H9 (cell line): ENCODE measurements at regions not wholly inside any gene's neighbourhood (a gene's known extent, or its start where the extent isn't known, plus 50 kb on each side); places are given as distances from the start of the nearest gene placed in this dataset.

Experiments
- DNase-seq: peaks from one replicate; pipeline ENCODE4 v3.0.0-alpha.2; 2017
- H2AFZ ChIP-seq: one replicate; pipeline ENCODE4 v1.6.1; 2013; ENCODE audit warnings: mild to moderate bottlenecking, low read length, control low read depth, moderate library complexity
- H2AK5ac ChIP-seq: 2 replicates; pipeline ENCODE4 v1.6.1; 2013; ENCODE audit warnings: low read length, control low read depth, mixed read lengths; ENCODE audit not compliant: insufficient read length
- H2BK120ac ChIP-seq: one replicate; pipeline ENCODE4 v1.6.1; 2013; ENCODE audit warnings: low read depth, mild to moderate bottlenecking, low read length, control low read depth, inconsistent platforms; ENCODE audit not compliant: poor library complexity, severe bottlenecking
- H2BK12ac ChIP-seq: 2 replicates; pipeline ENCODE4 v1.6.1; 2013; ENCODE audit warnings: low read length, control low read depth, mixed read lengths, low read depth; ENCODE audit not compliant: insufficient read length
- H2BK15ac ChIP-seq: 2 replicates; pipeline ENCODE4 v1.6.1; 2013; ENCODE audit warnings: low read depth, low read length, control low read depth
- H2BK20ac ChIP-seq: one replicate; pipeline ENCODE4 v1.6.1; 2013; ENCODE audit warnings: low read depth, mild to moderate bottlenecking, low read length, control low read depth, inconsistent platforms; ENCODE audit not compliant: poor library complexity, severe bottlenecking
- H2BK5ac ChIP-seq: 2 replicates; pipeline ENCODE4 v1.6.1; 2013; ENCODE audit warnings: low read length, control low read depth, mixed read lengths; ENCODE audit not compliant: insufficient read length
- H3K14ac ChIP-seq: 2 replicates; pipeline ENCODE4 v1.6.1; 2013; ENCODE audit warnings: low read length, control low read depth; ENCODE audit not compliant: insufficient read depth
- H3K18ac ChIP-seq: 2 replicates; pipeline ENCODE4 v1.6.1; 2013; ENCODE audit warnings: low read depth, mild to moderate bottlenecking, mixed read lengths, low read length, control low read depth; ENCODE audit not compliant: insufficient read length
- H3K23ac ChIP-seq: 2 replicates; pipeline ENCODE4 v1.6.1; 2013; ENCODE audit warnings: low read length, control low read depth, mixed read lengths, low read depth; ENCODE audit not compliant: insufficient read length
- H3K23me2 ChIP-seq: 2 replicates; pipeline ENCODE4 v1.6.1; 2013; ENCODE audit warnings: low read depth, mild to moderate bottlenecking, mixed read lengths, low read length, control low read depth; ENCODE audit not compliant: insufficient read length, poor library complexity, severe bottlenecking
- H3K27ac ChIP-seq: 2 replicates; pipeline ENCODE4 v1.5.1; 2013; ENCODE audit warnings: low read length, control low read depth, mixed read lengths, low read depth; ENCODE audit not compliant: insufficient read length
- H3K27me3 ChIP-seq: 2 replicates; pipeline ENCODE4 v1.6.1; 2013; ENCODE audit warnings: low read length, control low read depth, inconsistent platforms; ENCODE audit not compliant: insufficient read depth
- H3K4ac ChIP-seq: 2 replicates; pipeline ENCODE4 v1.6.1; 2013; ENCODE audit warnings: low read depth, mild to moderate bottlenecking, control low read depth, inconsistent platforms, low read length, moderate library complexity
- H3K4me1 ChIP-seq: 2 replicates; pipeline ENCODE4 v1.6.1; 2013; ENCODE audit warnings: low read length, control low read depth, inconsistent platforms; ENCODE audit not compliant: insufficient read depth
- H3K4me2 ChIP-seq: 2 replicates; pipeline ENCODE4 v1.6.1; 2013; ENCODE audit warnings: low read length, control low read depth, mixed read lengths; ENCODE audit not compliant: insufficient read length, insufficient read depth
- H3K56ac ChIP-seq: 2 replicates; pipeline ENCODE4 v1.6.1; 2013; ENCODE audit warnings: low read depth, mild to moderate bottlenecking, mixed read lengths, low read length, control low read depth; ENCODE audit not compliant: insufficient read length
- H3K79me1 ChIP-seq: 2 replicates; pipeline ENCODE4 v1.6.1; 2013; ENCODE audit warnings: low read depth, mild to moderate bottlenecking, moderate library complexity, low read length, control low read depth, inconsistent platforms; ENCODE audit not compliant: insufficient read depth, poor library complexity, severe bottlenecking
- H3K79me2 ChIP-seq: 2 replicates; pipeline ENCODE4 v1.6.1; 2013; ENCODE audit warnings: low read length, control low read depth, inconsistent platforms; ENCODE audit not compliant: insufficient read depth
- H3K9ac ChIP-seq: 2 replicates; pipeline ENCODE4 v1.6.1; 2013; ENCODE audit warnings: low read length, control low read depth, mixed read lengths; ENCODE audit not compliant: insufficient read length; ENCODE audit errors: extremely low read depth
- H3K9me3 ChIP-seq: one replicate; pipeline ENCODE4 v1.6.1; 2013; ENCODE audit warnings: low read depth, low read length, inconsistent platforms; ENCODE audit not compliant: control insufficient read depth
- H3T11ph ChIP-seq: one replicate; pipeline ENCODE4 v1.6.1; 2013; ENCODE audit warnings: mild to moderate bottlenecking, low read length, control low read depth, inconsistent platforms
- H4K20me1 ChIP-seq: one replicate; pipeline ENCODE4 v1.6.1; 2013; ENCODE audit not compliant: control insufficient read depth, insufficient read length, insufficient read depth
- H4K5ac ChIP-seq: 2 replicates; pipeline ENCODE4 v1.6.1; 2013; ENCODE audit warnings: low read depth, mild to moderate bottlenecking, mixed read lengths, low read length, control low read depth; ENCODE audit not compliant: insufficient read length
- H4K8ac ChIP-seq: replicated peaks from 2 replicates; pipeline ENCODE4 v1.6.1; 2013; ENCODE audit warnings: low read length, control low read depth, mixed read lengths, low read depth; ENCODE audit not compliant: insufficient read length
- H4K91ac ChIP-seq: 2 replicates; pipeline ENCODE4 v1.6.1; 2013; ENCODE audit warnings: low read depth, mild to moderate bottlenecking, moderate library complexity, mixed read lengths, low read length, control low read depth; ENCODE audit not compliant: insufficient read length
- H3K27ac Mint-ChIP-seq, 3 experiments: 2 replicates in 2 of 3; 3 replicates in 1 of 3; pipeline ENCODE4 v1.8.0; 2020 to 2021; ENCODE audit warnings: mixed read lengths in 3 of 3, mild to moderate bottlenecking in 1 of 3, moderate library complexity in 1 of 3
- H3K27me3 Mint-ChIP-seq: 2 replicates; pipeline ENCODE4 v1.8.0; 2021; ENCODE audit warnings: low read depth, mild to moderate bottlenecking, moderate library complexity, mixed read lengths
- H3K36me3 Mint-ChIP-seq, 3 experiments: 2 replicates in 2 of 3; 3 replicates in 1 of 3; pipeline ENCODE4 v1.8.0; 2020 to 2021; ENCODE audit warnings: low read depth in 3 of 3, mixed read lengths in 3 of 3; ENCODE audit not compliant: insufficient read depth in 1 of 3
- H3K4me1 Mint-ChIP-seq, 2 experiments: 2 replicates each; pipeline ENCODE4 v1.8.0; 2020; ENCODE audit warnings: mixed read lengths in 2 of 2
- H3K4me3 Mint-ChIP-seq, 2 experiments: 2 replicates in 1 of 2; 3 replicates in 1 of 2; pipeline ENCODE4 v1.8.0; 2020 to 2021; ENCODE audit warnings: mild to moderate bottlenecking in 2 of 2, mixed read lengths in 2 of 2, moderate library complexity in 1 of 2
- H3K9me3 Mint-ChIP-seq, 2 experiments: 2 replicates in 1 of 2; 3 replicates in 1 of 2; pipeline ENCODE4 v1.8.0; 2020; ENCODE audit warnings: mild to moderate bottlenecking in 2 of 2, mixed read lengths in 2 of 2, moderate library complexity in 1 of 2
- CTCF ChIP-seq: fragments of 200-600 bp; sonication (generic); conservative IDR thresholded peaks from 3 replicates; pipeline ENCODE4 v1.8.0; 2021; ENCODE audit warnings: antibody characterized with exemption, mild to moderate bottlenecking
- WGBS: extraction: QIAGEN DNeasy Blood & Tissue Kit; methylation state at CpG from one replicate; pipeline ENCODE4 v1.1.7; 2013; ENCODE audit warnings: missing lambda C conversion rate, low lambda C conversion rate, mixed read lengths; ENCODE audit not compliant: insufficient read length; ENCODE audit errors: extremely low coverage; 5-methylcytosine and 5-hydroxymethylcytosine counted together

- Histone ChIP-seq H3K27ac (no peak overlapping the region), H3K4me1 (no peaks in the 10 kb centered on the region), H3K4ac (no peak overlapping the region), H2AFZ (no peak overlapping the region), H2BK5ac (no peak overlapping the region), H3T11ph (no peak overlapping the region), H3K9ac (no peak overlapping the region), H2BK12ac (no peak overlapping the region), H2AK5ac (no peak overlapping the region), H3K79me2 (no peaks in the 10 kb centered on the region), H2BK120ac (no peak overlapping the region), H3K4me2 (no peak overlapping the region), H3K79me1 (no peaks in the 10 kb centered on the region), H3K27me3 (no peaks in the 10 kb centered on the region), H3K23ac (no peak overlapping the region), H4K5ac (no peak overlapping the region), H3K56ac (no peak overlapping the region), H2BK20ac (no peak overlapping the region), H3K18ac (no peak overlapping the region), H3K23me2 (no peaks in the 10 kb centered on the region), H4K20me1 (no peaks in the 10 kb centered on the region), H4K8ac (no peak overlapping the region), H4K91ac (no peak overlapping the region), H2BK15ac (no peak overlapping the region), H3K9me3 (no peaks in the 10 kb centered on the region), H3K14ac (no peak overlapping the region)
- DNase-seq = no peak
- TF ChIP-seq CTCF = no peak
- H3K4me1 Mint-ChIP-seq = peaks cover 3 to 4% of the 10 kb centered on the region in 2 experiments
- H3K27ac Mint-ChIP-seq = no peak overlapping the region
- no CpG with 5 or more reads among the region's 5 CpGs for WGBS
- no peaks in the 10 kb centered on the region for H3K9me3 Mint-ChIP-seq
- H3K4me3 Mint-ChIP-seq = no peak overlapping the region
- H3K27me3 Mint-ChIP-seq = peaks cover 3% of the 10 kb centered on the region; the same call in 1 of the 2 replicates
- H3K36me3 Mint-ChIP-seq = no peaks in the 10 kb centered on the region
These were observed 81.0 kb upstream of the PMAIP1 start for GRCh38 chr18:59818769-59819168.
